Peyer's patch (tissue), 4 donors: ENCODE measurements at regions not wholly inside any gene's neighbourhood (a gene's known extent, or its start where the extent isn't known, plus 50 kb on each side); places are given as distances from the start of the nearest gene placed in this dataset.

ENCODE experiments used
- DNase-seq, 3 donors: peaks; one replicate each; pipeline ENCODE4 v3.0.0-alpha.2; 2017 to 2019
- H3K27ac ChIP-seq, 4 donors: fragments of 200-600 bp; sonication (generic); one replicate each; pipeline ENCODE4 v1.5.1; 2016 to 2019
- H3K27me3 ChIP-seq, 2 donors: fragments of 200-600 bp; sonication (generic); one replicate each; pipeline ENCODE4 v1.5.1; 2019
- H3K36me3 ChIP-seq, 3 donors: fragments of 200-600 bp; sonication (generic); one replicate each; pipeline ENCODE4 v1.5.1; 2016 to 2019
- H3K4me1 ChIP-seq, 4 donors: fragments of 200-600 bp; sonication (generic); one replicate each; pipeline ENCODE4 v1.5.1; 2016 to 2019
- H3K4me3 ChIP-seq, 4 donors: fragments of 200-600 bp; sonication (generic); 1 replicate in 3 of 4; 2 replicates in 1 of 4; pipeline ENCODE4 v1.5.1; 2016 to 2019; ENCODE audit warnings: mild to moderate bottlenecking in 1 of 4
- H3K9me3 ChIP-seq, 4 donors: fragments of 200-600 bp; sonication (generic); one replicate each; pipeline ENCODE4 v1.5.1; 2016 to 2019; ENCODE audit warnings: mild to moderate bottlenecking in 1 of 4
- CTCF ChIP-seq, 6 experiments: fragments of 450-650 bp in 4 of 6; fragments of 200-600 bp in 2 of 6; sonication (generic) in 1 of 6; IDR thresholded peaks; one replicate each; pipeline ENCODE4 v1.5.1; 2017 to 2019; ENCODE audit warnings: antibody characterized with exemption in 6 of 6, mild to moderate bottlenecking in 3 of 6, moderate library complexity in 1 of 6
- POLR2A ChIP-seq, 2 donors: fragments of 450-650 bp; IDR thresholded peaks; one replicate each; pipeline ENCODE4 v1.5.1; 2017; ENCODE audit warnings: antibody characterized with exemption in 2 of 2, mild to moderate bottlenecking in 2 of 2, moderate library complexity in 2 of 2
- small RNA-seq, 2 donors: library from RNA; depleted of rRNA; stranded (forward); fragments of <200 nt; gene quantifications; one replicate each; pipeline ENCODE3, GENCODE V24; 2016

DNA sequence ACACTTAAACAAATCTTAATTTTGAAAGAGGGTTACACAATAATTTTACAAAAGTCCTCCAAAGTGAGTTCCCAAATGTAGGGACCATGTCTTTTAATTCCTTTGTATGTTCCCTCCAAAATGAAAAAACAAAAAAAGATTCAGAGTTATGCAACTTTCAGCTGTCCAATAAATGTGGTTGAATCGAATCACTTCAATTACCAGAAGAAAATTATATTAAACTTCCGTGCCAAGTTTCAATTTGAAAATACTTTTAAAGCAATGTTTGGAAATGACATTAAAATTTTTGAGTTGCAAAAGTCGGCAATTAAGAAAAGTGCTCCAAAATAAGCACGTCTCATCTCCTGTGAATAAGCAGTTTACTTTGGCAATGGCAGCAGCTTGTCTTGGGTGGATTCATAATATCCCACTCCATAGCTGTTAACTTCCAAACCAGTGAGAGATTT, 60.3 kb upstream of the C1GALT1 start:
- no peak for DNase-seq

DNA sequence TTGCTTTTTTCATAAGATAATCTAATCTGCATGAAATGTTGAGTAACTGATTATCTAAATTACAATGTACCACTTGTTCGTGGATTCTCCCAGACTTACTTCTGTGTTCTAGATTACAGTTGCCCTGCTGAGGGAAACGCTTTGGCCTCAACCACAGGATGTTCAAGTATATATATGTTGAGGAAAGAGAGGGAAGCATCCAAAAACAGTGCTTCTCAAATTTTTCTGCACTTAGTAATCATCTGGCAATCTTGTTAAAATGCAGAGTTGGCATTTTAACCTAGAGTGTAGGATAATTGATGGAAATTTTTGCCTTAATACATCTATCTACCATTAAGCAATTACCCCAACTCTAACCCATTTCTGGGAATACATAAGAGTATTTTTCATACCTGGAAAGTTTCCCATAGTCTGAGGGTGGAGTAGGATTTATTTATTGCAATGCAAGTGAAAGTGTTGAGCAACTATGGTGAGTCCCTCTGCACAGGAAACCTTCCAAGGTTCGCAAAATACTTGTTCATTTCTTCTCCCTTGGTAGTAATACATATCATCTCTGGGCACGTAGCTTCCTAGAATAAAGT, 59.6 kb upstream of the C1GALT1 start:
- H3K4me3 ChIP-seq, result no peak overlapping the region
- no peak overlapping the region for H3K27ac ChIP-seq
- TF ChIP-seq POLR2A (IDR thresholded peaks at IDR 0.05), result no peak
- no peak for TF ChIP-seq CTCF (IDR thresholded peaks at IDR 0.05)
- H3K27me3 ChIP-seq, result no peaks in the 10 kb centered on the region
- no peaks in the 10 kb centered on the region for H3K9me3 ChIP-seq
- no peaks in the 10 kb centered on the region for H3K4me1 ChIP-seq
- no peak for DNase-seq
- H3K36me3 ChIP-seq, result no peaks in the 10 kb centered on the region

More for the DNA sequence above, 60.3 kb upstream of the C1GALT1 start:
- Histone ChIP-seq H3K27ac (no peak overlapping the region), H3K9me3 (no peaks in the 10 kb centered on the region), H3K4me1 (no peaks in the 10 kb centered on the region), H3K27me3 (no peaks in the 10 kb centered on the region), H3K4me3 (no peak overlapping the region), H3K36me3 (no peaks in the 10 kb centered on the region)
- TF ChIP-seq POLR2A (IDR thresholded peaks at IDR 0.05) (no peak), CTCF (IDR thresholded peaks at IDR 0.05) (no peak)

- Histone ChIP-seq H3K36me3 (no peaks in the 10 kb centered on the region), H3K27ac (no peak overlapping the region), H3K27me3 (no peaks in the 10 kb centered on the region), H3K4me1 (no peaks in the 10 kb centered on the region), H3K4me3 (no peak overlapping the region), H3K9me3 (no peaks in the 10 kb centered on the region)
- no peak for TF ChIP-seq POLR2A (IDR thresholded peaks at IDR 0.05)
- DNase-seq, result no peak
Observed at GRCh38 chr7:7125963-7126362, 56.4 kb upstream of the C1GALT1 start.

DNA sequence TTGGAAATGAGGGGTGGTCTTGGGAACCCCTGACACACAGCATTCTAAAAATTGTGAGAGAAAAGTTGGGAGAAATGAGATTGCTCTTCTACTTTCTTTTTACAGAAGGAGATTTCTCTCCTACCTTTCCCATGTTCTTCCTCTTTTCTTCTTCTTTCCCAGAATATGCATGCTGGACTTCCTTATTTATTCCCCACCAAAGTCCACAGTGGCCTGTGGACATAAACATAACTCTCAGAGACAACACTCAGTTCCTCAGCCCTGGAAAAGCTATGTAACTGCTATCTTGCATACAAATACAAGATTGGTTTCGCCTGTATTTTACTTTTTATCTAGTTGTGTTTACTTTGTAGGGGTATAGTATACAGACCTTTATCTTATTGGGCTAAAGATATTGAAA, 54.6 kb upstream of the C1GALT1 start:
- no peak overlapping the region for H3K27ac ChIP-seq
- no peaks in the 10 kb centered on the region for H3K9me3 ChIP-seq
- no peak for DNase-seq
- TF ChIP-seq CTCF (IDR thresholded peaks at IDR 0.05), result no peak
- TF ChIP-seq POLR2A (IDR thresholded peaks at IDR 0.05), result no peak
- no peaks in the 10 kb centered on the region for H3K36me3 ChIP-seq
- H3K4me3 ChIP-seq, result no peak overlapping the region
- no peaks in the 10 kb centered on the region for H3K27me3 ChIP-seq
- H3K4me1 ChIP-seq, result no peaks in the 10 kb centered on the region

DNA sequence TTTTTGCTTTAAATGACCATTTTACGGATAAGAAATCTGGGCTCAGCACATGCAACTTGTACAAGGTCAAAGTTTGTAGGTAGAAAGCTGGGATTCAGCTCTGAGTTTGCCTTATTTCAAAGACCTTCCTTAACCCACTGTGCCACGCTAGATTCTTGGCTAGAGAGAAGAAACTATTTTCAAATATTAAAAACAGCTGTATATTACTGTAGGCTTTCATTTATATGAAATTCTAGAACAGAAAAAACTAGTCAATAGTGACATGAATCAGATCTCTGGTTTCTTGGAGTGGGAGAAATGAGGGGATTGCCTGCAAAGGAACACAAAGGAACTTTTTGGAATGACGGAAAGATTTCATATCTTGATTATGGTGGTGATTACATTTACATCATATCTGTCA, 53.0 kb upstream of the C1GALT1 start:
- H3K9me3 ChIP-seq, result no peaks in the 10 kb centered on the region
- H3K27ac ChIP-seq, result no peak overlapping the region
- TF ChIP-seq POLR2A (IDR thresholded peaks at IDR 0.05) (no peak), CTCF (IDR thresholded peaks at IDR 0.05) (no peak)
- H3K27me3 ChIP-seq, result no peaks in the 10 kb centered on the region
- H3K4me3 ChIP-seq, result no peak overlapping the region
- H3K4me1 ChIP-seq, result no peaks in the 10 kb centered on the region
- H3K36me3 ChIP-seq, result no peaks in the 10 kb centered on the region
- no peak for DNase-seq

GRCh38 chr7:7131273-7131672, 51.1 kb upstream of the C1GALT1 start:
- Histone ChIP-seq H3K27ac (no peak overlapping the region), H3K4me3 (no peak overlapping the region), H3K9me3 (no peaks in the 10 kb centered on the region), H3K4me1 (peaks cover 0 to 4% (median 0%) of the 10 kb centered on the region in 4 donors), H3K27me3 (no peaks in the 10 kb centered on the region), H3K36me3 (no peaks in the 10 kb centered on the region)
- TF ChIP-seq POLR2A (IDR thresholded peaks at IDR 0.05) (no peak), CTCF (IDR thresholded peaks at IDR 0.05) (no peak)
- DNase-seq, result no peak

Small RNAs in the stretch of these regions (small RNA-seq; reads per million reads assigned to genes)
- gene AC079804.2 (0 reads per million in 2 donors), gene MIR3683 (0 reads per million in 2 donors), gene RF00019 (0 reads per million in 2 donors)
